OCI-LY3 (cell line): ENCODE measurements at regions not wholly inside any gene's neighbourhood (a gene's known extent, or its start where the extent isn't known, plus 50 kb on each side); places are given as distances from the start of the nearest gene placed in this dataset.

Experiments
- H2AFZ ChIP-seq: fragments of 200-600, 300-600 bp; shearing (Covaris generic); 2 replicates; pipeline ENCODE4 v1.6.0; 2014; ENCODE audit warnings: antibody characterized with exemption, low read depth, low read length
- H3K27ac ChIP-seq: fragments of 200-600, 300-600 bp; sonication (generic); 2 replicates; pipeline ENCODE4 v1.5.1; 2014; ENCODE audit warnings: mild to moderate bottlenecking, low read length, moderate library complexity, mixed read lengths
- H3K27me3 ChIP-seq: fragments of 200-600, 300-600 bp; sonication (generic); 2 replicates; pipeline ENCODE4 v1.6.1; 2014; ENCODE audit warnings: low read depth, low read length, mixed read lengths
- H3K36me3 ChIP-seq: fragments of 200-600, 300-600 bp; sonication (generic); replicated peaks from 2 replicates; pipeline ENCODE3; 2014; ENCODE audit warnings: low read depth, low read length, mixed read lengths
- H3K4me1 ChIP-seq: fragments of 300-600, 200-600 bp; sonication (generic); 2 replicates; pipeline ENCODE4 v1.6.1; 2014; ENCODE audit warnings: low read length, mixed read lengths
- H3K4me2 ChIP-seq: fragments of 200-600, 300-600 bp; sonication (generic); 2 replicates; pipeline ENCODE4 v1.6.1; 2014; ENCODE audit warnings: low read length, mixed read lengths
- H3K4me3 ChIP-seq: fragments of 300-600, 200-600 bp; sonication (generic); 2 replicates; pipeline ENCODE4 v1.5.1; 2014; ENCODE audit warnings: antibody characterized with exemption, mild to moderate bottlenecking, low read length, moderate library complexity
- H3K79me2 ChIP-seq: fragments of 300-600, 200-600 bp; shearing (Covaris generic); 2 replicates; pipeline ENCODE4 v1.6.1; 2014; ENCODE audit warnings: mild to moderate bottlenecking, low read length, mixed read lengths
- H3K9ac ChIP-seq: fragments of 300-600, 200-600 bp; shearing (Covaris generic); 2 replicates; pipeline ENCODE4 v1.6.0; 2014; ENCODE audit warnings: mild to moderate bottlenecking, low read length, moderate library complexity
- H3K9me3 ChIP-seq: fragments of 200-600, 300-600 bp; shearing (Covaris generic); 2 replicates; pipeline ENCODE4 v1.6.1; 2014; ENCODE audit warnings: low read length, mixed read lengths; ENCODE audit not compliant: insufficient read depth
- H4K20me1 ChIP-seq: fragments of 200-600, 300-600 bp; sonication (generic); 2 replicates; pipeline ENCODE4 v1.6.1; 2016; ENCODE audit warnings: low read length, mixed read lengths; ENCODE audit not compliant: insufficient read depth
- EZH2phosphoT487 ChIP-seq: fragments of 200-600 bp; shearing (Covaris generic); IDR thresholded peaks from 2 replicates; pipeline ENCODE4 v1.6.1; 2018; ENCODE audit warnings: antibody characterized with exemption, mixed run types, low read depth
- TF ChIP-seq, protein P1 (sequence below): fragments of 200-600, 300-600 bp; sonication (generic); IDR thresholded peaks from 2 replicates; pipeline ENCODE4 v1.5.1; 2014; ENCODE audit warnings: antibody characterized with exemption, low read length, low read depth

DNA sequence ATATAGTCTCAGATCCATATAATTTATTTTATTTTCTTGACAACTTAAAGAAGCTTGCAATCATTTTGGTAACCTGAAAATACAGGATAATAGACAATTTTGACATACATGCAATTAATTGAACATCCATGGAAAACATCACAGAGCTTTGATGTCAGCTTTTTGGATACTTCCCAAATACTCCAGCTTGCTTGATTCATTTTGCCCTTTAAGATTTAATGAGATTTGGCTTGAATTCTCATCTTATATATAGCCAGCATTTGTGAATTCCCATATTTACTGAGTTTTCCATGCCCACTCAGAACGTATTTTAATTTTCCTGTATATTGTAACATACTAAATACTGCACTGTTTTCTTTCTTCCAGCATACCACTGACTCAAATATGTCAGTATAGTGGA is 803.0 kb upstream of the MGAT4C start:
- no peaks in the 10 kb centered on the region for H3K36me3 ChIP-seq
- TF ChIP-seq EZH2phosphoT487 = no peak
- TF ChIP-seq, protein P1, sequence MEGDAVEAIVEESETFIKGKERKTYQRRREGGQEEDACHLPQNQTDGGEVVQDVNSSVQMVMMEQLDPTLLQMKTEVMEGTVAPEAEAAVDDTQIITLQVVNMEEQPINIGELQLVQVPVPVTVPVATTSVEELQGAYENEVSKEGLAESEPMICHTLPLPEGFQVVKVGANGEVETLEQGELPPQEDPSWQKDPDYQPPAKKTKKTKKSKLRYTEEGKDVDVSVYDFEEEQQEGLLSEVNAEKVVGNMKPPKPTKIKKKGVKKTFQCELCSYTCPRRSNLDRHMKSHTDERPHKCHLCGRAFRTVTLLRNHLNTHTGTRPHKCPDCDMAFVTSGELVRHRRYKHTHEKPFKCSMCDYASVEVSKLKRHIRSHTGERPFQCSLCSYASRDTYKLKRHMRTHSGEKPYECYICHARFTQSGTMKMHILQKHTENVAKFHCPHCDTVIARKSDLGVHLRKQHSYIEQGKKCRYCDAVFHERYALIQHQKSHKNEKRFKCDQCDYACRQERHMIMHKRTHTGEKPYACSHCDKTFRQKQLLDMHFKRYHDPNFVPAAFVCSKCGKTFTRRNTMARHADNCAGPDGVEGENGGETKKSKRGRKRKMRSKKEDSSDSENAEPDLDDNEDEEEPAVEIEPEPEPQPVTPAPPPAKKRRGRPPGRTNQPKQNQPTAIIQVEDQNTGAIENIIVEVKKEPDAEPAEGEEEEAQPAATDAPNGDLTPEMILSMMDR = no peak
- no peaks in the 10 kb centered on the region for H3K27me3 ChIP-seq
- H3K4me2 ChIP-seq = no peak overlapping the region
- H2AFZ ChIP-seq = no peak overlapping the region
- no peaks in the 10 kb centered on the region for H3K9me3 ChIP-seq
- no peak overlapping the region for H3K9ac ChIP-seq
- no peaks in the 10 kb centered on the region for H3K4me1 ChIP-seq
- H3K4me3 ChIP-seq = no peak overlapping the region
- no peaks in the 10 kb centered on the region for H3K79me2 ChIP-seq
- H4K20me1 ChIP-seq = no peaks in the 10 kb centered on the region
- H3K27ac ChIP-seq = no peak overlapping the region

DNA sequence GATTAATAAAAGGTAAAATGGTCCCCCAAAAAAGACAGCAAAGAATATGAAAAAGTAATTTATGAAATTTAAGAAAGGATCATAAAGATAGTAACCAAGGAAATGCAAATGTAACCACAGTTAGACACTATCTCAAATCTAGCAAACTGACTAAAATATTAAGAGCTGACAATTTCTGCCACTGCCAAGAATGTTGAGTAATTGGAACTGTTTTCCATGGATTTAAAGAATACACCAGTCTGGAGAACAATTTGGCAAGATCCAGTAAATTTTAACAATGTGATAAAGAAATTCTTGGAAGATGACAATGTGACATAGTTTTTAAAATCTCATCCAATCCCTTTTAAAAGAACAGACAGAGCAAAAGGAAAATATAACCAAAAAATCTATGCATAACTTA is 798.0 kb upstream of the MGAT4C start:
- Histone ChIP-seq H3K9ac (no peak overlapping the region), H3K79me2 (no peaks in the 10 kb centered on the region), H3K36me3 (no peaks in the 10 kb centered on the region), H3K4me3 (no peak overlapping the region), H3K4me2 (no peak overlapping the region), H3K27me3 (no peaks in the 10 kb centered on the region), H4K20me1 (no peaks in the 10 kb centered on the region), H3K9me3 (no peaks in the 10 kb centered on the region), H3K4me1 (no peaks in the 10 kb centered on the region), H3K27ac (no peak overlapping the region), H2AFZ (no peak overlapping the region)
- TF ChIP-seq, protein P1 = no peak
- no peak for TF ChIP-seq EZH2phosphoT487

DNA sequence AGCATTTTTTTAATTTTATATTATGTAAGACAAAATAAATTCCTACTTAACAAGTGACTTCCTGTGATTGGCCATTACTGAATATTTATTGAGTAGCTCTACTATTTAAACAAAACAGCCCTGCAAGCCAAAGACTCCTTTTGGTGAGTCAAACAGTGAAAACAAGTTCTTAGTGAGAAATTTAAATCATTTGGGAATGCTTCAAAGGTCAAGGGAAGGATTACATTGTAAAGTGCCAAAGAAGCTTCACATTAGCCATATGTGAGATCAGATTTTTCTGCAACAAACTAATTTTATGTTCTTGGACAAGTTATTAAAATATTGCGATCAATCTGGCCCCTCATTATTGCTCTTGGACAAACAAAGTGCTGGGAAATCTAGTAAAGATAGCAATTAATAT is 795.4 kb upstream of the MGAT4C start:
- Histone ChIP-seq H3K9me3 (no peaks in the 10 kb centered on the region), H3K36me3 (no peaks in the 10 kb centered on the region), H3K4me3 (no peak overlapping the region), H2AFZ (no peak overlapping the region), H3K4me2 (no peak overlapping the region), H3K27me3 (no peaks in the 10 kb centered on the region), H3K79me2 (no peaks in the 10 kb centered on the region), H3K4me1 (no peaks in the 10 kb centered on the region), H4K20me1 (no peaks in the 10 kb centered on the region), H3K9ac (no peak overlapping the region), H3K27ac (no peak overlapping the region)
- TF ChIP-seq, protein P1 = no peak
- no peak for TF ChIP-seq EZH2phosphoT487

DNA sequence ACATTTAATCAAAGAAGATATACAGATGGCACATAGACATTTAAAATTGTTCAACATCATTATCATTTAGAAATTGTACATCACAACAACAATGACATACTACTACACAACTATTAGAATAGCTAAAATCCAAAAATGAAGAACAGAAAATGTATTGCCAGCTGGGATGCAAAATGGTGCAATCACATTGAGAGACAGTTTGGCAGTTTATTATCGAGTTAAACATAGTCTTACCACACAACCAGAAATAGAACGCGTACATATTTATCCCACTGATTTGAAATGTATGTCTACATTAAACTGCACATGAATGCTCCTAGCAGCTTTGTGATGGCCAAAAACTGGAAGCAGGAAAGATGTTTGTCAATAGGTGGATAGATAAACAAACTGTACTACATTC is 791.5 kb upstream of the MGAT4C start:
- no peaks in the 10 kb centered on the region for H3K36me3 ChIP-seq
- H2AFZ ChIP-seq = no peak overlapping the region
- H3K4me2 ChIP-seq = no peak overlapping the region
- H3K9me3 ChIP-seq = no peaks in the 10 kb centered on the region
- no peaks in the 10 kb centered on the region for H3K4me1 ChIP-seq
- no peaks in the 10 kb centered on the region for H3K79me2 ChIP-seq
- no peaks in the 10 kb centered on the region for H4K20me1 ChIP-seq
- H3K27ac ChIP-seq = no peak overlapping the region
- H3K4me3 ChIP-seq = no peak overlapping the region
- no peak overlapping the region for H3K9ac ChIP-seq
- no peaks in the 10 kb centered on the region for H3K27me3 ChIP-seq
- no peak for TF ChIP-seq EZH2phosphoT487
- TF ChIP-seq, protein P1 = no peak
